22Rv1 (cell line): ENCODE measurements at regions not wholly inside any gene's neighbourhood (a gene's known extent, or its start where the extent isn't known, plus 50 kb on each side); places are given as distances from the start of the nearest gene placed in this dataset.

ENCODE experiments used
- H3K27ac ChIP-seq: fragments of 450-650 bp; 2 replicates; pipeline ENCODE4 v1.5.1; 2017
- CTCF ChIP-seq: fragments of 450-650 bp; IDR thresholded peaks from 2 replicates; pipeline ENCODE4 v1.5.1; 2017; ENCODE audit warnings: mild to moderate bottlenecking
- ZFX ChIP-seq: fragments of 450-650 bp; IDR thresholded peaks from 2 replicates; pipeline ENCODE4 v1.6.1; 2017; ENCODE audit warnings: antibody characterized with exemption, borderline replicate concordance

DNA sequence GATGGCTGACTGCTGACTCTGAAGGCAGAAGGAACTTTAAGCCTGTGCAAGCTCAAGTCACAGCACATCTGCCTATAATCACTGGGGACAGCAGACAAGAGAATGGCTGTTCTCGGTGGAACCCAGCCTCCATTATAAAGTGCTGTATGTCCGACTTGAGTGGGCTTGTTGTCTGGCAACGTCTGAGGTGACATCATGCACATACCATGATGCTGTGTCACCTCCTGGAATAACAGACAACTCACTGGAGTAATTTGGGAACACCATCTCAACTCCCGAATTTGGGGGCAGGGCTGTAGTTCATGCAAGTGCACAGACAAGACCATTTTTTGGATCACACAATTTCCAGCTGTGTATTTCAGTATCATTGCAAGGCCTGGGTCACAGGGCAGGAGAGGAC lies 59.8 kb upstream of the GPM6B start:
- no peak overlapping the region for H3K27ac ChIP-seq
- TF ChIP-seq ZFX (no peak), CTCF (no peak)

GRCh38 chrX:13875572-13875971 lies 58.7 kb upstream of the GPM6B start:
- TF ChIP-seq ZFX: no peak
- no peak for TF ChIP-seq CTCF
- H3K27ac ChIP-seq: no peak overlapping the region

DNA sequence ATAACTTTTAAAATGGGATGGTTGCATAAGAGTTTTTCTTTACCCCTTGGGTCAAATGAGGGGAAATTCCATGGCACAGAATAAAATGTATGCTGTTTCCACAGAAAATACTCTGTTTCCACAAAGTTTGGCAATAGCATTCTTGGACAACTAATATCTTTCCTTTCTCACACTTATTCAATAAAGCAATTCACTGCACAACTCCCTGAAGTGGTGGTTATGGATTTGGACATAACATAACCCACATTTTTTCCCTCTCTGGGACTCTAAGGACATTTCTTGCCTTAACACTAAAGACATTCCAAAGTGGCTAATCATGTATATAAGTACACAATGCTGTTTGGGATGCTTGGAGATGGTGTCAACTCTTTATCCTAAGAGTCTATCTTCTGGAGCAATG lies 51.7 kb upstream of the GPM6B start:
- no peak overlapping the region for H3K27ac ChIP-seq
- TF ChIP-seq ZFX (no peak), CTCF (no peak)
